ENCODE measurements at regions not wholly inside any gene's neighbourhood (a gene's known extent, or its start where the extent isn't known, plus 50 kb on each side); places are given as distances from the start of the nearest gene placed in this dataset.

- DNase-seq (ENCODE audit: low spot score): no peak
These were observed 106.6 kb upstream of the SHH start for GRCh38 chr7:155918720-155919390.

DNA sequence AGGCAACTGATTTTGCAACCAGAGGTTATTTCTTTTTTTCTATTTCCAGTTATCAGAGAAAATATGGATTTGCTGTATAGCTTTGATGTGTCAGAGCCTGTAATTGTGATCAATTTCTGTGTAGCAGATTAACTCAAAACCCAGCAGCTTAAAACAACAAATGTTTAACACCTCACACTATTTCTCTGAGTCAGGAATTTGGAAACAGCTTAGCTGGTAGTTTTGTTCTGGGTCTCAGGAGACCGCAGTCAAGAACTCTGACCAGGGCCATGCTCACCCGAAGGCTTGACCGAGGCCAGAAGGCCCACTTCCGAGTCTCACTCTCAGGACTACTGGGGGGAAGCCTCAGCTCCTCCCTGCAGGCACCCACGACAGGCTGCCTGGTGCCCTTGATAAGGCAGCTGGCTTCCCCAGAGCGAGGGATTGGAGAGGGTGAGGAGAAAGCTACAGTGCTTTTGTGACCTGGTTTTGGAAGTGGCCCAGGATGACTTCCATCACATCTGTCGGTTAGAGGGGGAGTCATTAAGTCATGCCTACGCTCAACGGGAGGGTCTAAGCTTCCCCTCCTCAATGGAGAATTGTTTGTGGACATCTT lies 105.7 kb upstream of the SHH start:
- DNase-seq (ENCODE audit: low spot score): no peak

GRCh38 chr7:155916926-155917655 lies 104.8 kb upstream of the SHH start:
- DNase-seq (ENCODE audit: low spot score): no peak

- DNase-seq (ENCODE audit: low spot score): no peak
These were observed 102.1 kb upstream of the SHH start for GRCh38 chr7:155914341-155914740.

- DNase-seq (ENCODE audit: low spot score): no peak
These were observed 101.5 kb upstream of the SHH start for GRCh38 chr7:155913719-155914118.

DNA sequence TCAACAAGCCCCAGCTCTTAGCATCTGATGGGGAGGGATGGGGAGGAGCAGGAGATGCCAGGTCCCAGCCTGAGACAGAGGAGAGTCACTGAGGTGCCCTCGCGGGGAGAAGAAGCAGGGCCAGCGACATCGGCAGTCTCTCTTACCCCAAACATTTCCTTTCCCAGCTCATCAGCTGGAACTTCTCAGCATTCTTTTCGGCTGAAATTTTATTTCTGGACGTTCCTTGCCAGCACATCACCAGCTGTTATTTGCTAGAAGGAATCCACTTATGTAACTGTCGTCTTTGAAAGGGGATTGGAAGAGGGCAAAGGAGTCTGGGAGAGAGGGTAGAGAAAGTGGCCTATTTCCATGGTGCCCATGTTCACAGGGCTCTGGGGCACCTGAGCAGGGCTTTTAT lies 101.0 kb upstream of the SHH start:
- no peak for DNase-seq (ENCODE audit: low spot score)

GRCh38 chr7:155911471-155912105 lies 99.3 kb upstream of the SHH start:
- no peak for DNase-seq (ENCODE audit: low spot score)

- no peak for DNase-seq (ENCODE audit: low spot score)
These were observed 96.1 kb upstream of the SHH start for GRCh38 chr7:155908385-155908784.

GRCh38 chr7:155907450-155908200 lies 95.4 kb upstream of the SHH start:
- no peak for DNase-seq (ENCODE audit: low spot score)

DNA sequence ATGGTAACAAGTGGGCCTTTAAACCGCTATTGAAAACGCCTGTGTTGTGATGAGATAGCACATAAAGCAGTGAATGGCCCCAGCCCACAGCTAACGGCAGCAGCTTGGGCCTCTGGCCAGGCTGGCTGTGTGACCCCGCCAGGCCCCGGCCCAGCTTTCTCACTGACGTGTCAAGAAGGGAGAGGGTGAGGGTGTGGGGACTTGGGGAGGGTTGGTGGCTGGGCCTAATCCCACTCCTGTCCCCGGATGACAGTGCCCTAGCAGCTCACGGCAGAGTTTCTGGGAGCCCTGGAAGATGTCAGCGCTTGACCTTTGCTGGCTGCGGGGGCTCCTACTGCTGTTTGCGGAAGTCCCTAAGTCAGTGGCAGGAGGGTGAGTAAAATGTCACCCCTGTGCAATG lies 88.9 kb upstream of the SHH start:
- DNase-seq (ENCODE audit: low spot score): no peak

- DNase-seq (ENCODE audit: low spot score): no peak
These were observed 87.3 kb upstream of the SHH start for GRCh38 chr7:155899596-155899995.

GRCh38 chr7:155897758-155898386 lies 85.6 kb upstream of the SHH start:
- no peak for DNase-seq (ENCODE audit: low spot score)

- DNase-seq (ENCODE audit: low spot score): no peak
These were observed 84.4 kb upstream of the SHH start for GRCh38 chr7:155896531-155897263.

GRCh38 chr7:155893664-155894063 lies 81.4 kb upstream of the SHH start:
- DNase-seq (ENCODE audit: low spot score): no peak

DNA sequence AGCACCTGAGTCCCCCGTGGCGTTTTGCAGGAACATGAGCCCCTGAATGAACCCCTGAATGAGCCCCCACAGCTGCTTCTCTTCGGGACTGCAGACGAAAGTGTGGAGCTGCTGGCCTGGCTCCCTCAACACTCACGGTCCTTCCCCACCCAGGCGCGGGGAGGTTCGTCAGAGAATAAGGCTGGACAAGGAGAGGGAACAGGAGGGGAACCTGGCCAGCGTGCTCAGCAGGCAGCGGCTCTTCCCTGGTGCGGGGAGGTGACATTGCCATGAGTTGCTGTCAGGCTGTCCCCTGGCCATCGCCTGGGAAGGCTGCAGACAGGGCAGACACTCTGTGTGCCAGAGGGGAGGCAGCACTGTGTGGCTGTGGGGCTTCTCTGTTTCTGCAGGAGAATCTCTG lies 80.9 kb upstream of the SHH start:
- no peak for DNase-seq (ENCODE audit: low spot score)

GRCh38 chr7:155889636-155890511 lies 77.6 kb upstream of the SHH start:
- DNase-seq (ENCODE audit: low spot score): no peak

DNA sequence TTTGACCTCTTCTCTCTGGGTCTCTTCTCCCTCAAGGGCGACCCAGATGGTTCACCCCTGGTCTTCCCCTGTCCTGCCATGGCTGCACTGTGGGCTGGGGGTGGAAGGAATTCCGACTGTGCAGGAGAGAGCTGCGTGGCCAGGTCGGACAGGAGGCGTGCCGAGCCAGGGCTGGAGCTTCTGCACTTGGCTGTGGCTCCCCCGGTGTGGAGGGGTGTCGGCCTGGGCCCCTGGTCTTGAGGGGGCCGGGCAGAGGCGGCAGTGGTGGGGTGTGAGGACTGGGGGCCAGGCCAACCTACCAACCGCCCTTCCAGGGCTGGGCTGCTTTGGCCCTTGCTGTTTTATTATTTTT lies 74.9 kb upstream of the SHH start:
- no peak for DNase-seq (ENCODE audit: low spot score)

DNA sequence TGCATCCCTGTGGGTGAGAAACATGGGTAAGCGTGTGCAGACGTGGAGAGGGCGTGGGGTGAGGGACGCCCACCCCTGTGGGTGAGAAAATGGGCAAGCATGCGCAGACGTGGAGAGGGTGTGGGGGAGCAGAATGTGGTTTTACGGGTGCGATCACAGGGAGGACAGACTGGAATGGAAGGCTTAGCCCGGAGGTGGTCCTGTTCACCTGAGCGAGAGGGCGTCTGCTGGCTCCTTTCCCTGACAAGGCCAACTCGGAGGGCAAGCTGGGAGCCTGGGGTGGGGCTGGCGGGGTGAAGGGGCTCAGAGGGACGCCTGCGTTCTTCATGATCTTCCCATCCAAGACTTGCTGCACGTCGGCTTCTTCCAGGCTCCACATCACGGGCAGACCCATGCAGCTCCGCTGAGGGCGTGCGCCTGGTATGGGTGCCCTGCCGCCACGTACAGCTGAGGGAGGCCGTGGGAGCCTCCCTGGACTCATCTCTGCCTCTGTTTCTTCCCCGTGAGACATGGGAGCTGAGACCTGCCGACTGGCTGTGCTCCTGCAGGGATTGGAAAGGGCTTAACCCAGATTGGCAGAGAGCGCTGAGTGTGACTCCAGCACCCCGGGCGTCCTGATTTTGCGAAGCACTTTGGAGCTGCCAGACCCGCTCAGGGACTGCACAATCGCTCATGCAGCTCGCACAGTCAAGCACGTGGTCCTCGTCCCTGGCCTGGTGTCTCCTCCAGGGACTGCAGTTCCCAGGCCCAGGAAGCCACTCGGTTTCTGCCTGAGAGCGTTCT lies 74.3 kb upstream of the SHH start:
- DNase-seq (ENCODE audit: low spot score): no peak

Data from pons (tissue), 1 donor.